Astrocyte (in vitro differentiated cells and primary cell): ENCODE measurements at regions not wholly inside any gene's neighbourhood (a gene's known extent, or its start where the extent isn't known, plus 50 kb on each side); places are given as distances from the start of the nearest gene placed in this dataset.

Experiments
- CTCF ChIP-seq: IDR thresholded peaks from 2 replicates; pipeline ENCODE4 v1.5.1; 2011; ENCODE audit warnings: low read depth, mild to moderate bottlenecking, inconsistent platforms, low read length, moderate library complexity; ENCODE audit not compliant: insufficient read depth
- EZH2 ChIP-seq: IDR thresholded peaks from 2 replicates; pipeline ENCODE4 v1.6.1; 2012; ENCODE audit warnings: mild to moderate bottlenecking, low read length, inconsistent platforms; ENCODE audit not compliant: insufficient read depth

GRCh38 chr3:194189243-194189791, 53.4 kb downstream of the HES1 start:
- no peak for TF ChIP-seq CTCF
- TF ChIP-seq EZH2, result no peak
